GM06990 (cell line): ENCODE measurements at regions not wholly inside any gene's neighbourhood (a gene's known extent, or its start where the extent isn't known, plus 50 kb on each side); places are given as distances from the start of the nearest gene placed in this dataset.

Experiments used
- DNase-seq: peaks from one replicate; pipeline ENCODE4 v3.0.0-alpha.2; 2011; ENCODE audit not compliant: insufficient read length; ENCODE audit errors: extremely low read depth
- H3K27me3 ChIP-seq: replicated peaks from 2 replicates; pipeline ENCODE4 v1.6.0; 2011; ENCODE audit warnings: low read length; ENCODE audit not compliant: control insufficient read depth, insufficient read depth
- H3K36me3 ChIP-seq: 2 replicates; pipeline ENCODE4 v1.5.1; 2011; ENCODE audit warnings: low read length; ENCODE audit not compliant: control insufficient read depth, insufficient read depth
- H3K4me3 ChIP-seq: replicated peaks from 2 replicates; pipeline ENCODE4 v1.5.1; 2011; ENCODE audit warnings: low read depth, mild to moderate bottlenecking, control low read depth, low read length
- TF ChIP-seq, protein P1 (sequence below): IDR thresholded peaks from 2 replicates; pipeline ENCODE4 v1.5.1; 2011; ENCODE audit warnings: low read length, control low read depth, mild to moderate bottlenecking, inconsistent platforms; ENCODE audit not compliant: insufficient read depth, poor library complexity, severe bottlenecking

DNA sequence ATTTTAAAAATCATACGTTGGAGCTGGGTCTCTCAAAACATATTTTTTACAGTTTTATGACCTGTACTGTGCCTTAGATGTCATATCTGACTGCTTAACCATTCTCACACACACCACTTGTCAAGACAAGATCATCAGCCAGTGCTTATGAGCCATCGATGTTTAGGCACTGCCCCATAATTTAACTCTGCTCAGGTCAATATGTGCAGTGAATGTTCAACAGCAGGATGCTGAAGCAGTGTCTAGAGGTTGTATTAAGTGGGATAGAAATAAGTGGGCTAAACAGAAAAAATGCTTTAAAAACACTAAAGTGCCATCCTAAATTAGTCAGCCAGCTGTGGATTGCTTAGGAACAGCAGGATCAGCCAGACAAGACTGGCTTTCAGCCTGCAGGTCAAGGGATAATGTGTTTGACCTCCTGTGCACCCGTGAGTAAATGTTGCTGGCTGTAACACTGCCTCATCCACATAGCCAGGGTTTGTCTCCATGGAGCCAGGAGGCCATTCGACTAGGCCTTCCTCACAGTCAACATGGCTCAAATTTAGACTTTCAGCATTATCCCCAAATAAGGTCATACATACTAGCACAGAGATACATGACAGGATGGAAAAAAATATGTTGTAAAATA lies 139.0 kb upstream of the NXPH2 start:
- no peaks in the 10 kb centered on the region for H3K36me3 ChIP-seq
- no peak overlapping the region for H3K4me3 ChIP-seq
- TF ChIP-seq, protein P1, sequence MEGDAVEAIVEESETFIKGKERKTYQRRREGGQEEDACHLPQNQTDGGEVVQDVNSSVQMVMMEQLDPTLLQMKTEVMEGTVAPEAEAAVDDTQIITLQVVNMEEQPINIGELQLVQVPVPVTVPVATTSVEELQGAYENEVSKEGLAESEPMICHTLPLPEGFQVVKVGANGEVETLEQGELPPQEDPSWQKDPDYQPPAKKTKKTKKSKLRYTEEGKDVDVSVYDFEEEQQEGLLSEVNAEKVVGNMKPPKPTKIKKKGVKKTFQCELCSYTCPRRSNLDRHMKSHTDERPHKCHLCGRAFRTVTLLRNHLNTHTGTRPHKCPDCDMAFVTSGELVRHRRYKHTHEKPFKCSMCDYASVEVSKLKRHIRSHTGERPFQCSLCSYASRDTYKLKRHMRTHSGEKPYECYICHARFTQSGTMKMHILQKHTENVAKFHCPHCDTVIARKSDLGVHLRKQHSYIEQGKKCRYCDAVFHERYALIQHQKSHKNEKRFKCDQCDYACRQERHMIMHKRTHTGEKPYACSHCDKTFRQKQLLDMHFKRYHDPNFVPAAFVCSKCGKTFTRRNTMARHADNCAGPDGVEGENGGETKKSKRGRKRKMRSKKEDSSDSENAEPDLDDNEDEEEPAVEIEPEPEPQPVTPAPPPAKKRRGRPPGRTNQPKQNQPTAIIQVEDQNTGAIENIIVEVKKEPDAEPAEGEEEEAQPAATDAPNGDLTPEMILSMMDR, result no peak
- DNase-seq, result no peak
- H3K27me3 ChIP-seq, result no peaks in the 10 kb centered on the region

DNA sequence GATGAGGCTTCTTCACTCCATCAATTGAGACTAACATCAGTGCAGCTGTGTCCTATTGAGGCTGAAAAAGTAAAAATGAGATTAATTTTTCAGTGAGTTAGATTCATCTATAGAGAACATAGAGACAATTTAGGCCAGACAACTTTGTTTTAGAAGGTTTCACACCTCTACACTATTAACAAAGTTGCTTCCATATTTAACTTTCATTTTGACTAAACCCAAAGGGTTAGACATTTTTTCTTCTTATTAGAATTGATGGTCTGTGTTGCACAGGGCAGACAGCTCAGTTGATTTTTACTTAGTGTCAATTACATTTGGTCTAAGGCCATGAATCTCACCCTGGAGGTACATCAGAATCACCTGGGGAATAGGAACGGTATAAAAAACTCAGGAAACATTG lies 130.2 kb upstream of the NXPH2 start:
- H3K4me3 ChIP-seq, result no peak overlapping the region
- no peak for DNase-seq
- no peaks in the 10 kb centered on the region for H3K27me3 ChIP-seq
- no peaks in the 10 kb centered on the region for H3K36me3 ChIP-seq
- TF ChIP-seq, protein P1, result no peak

DNA sequence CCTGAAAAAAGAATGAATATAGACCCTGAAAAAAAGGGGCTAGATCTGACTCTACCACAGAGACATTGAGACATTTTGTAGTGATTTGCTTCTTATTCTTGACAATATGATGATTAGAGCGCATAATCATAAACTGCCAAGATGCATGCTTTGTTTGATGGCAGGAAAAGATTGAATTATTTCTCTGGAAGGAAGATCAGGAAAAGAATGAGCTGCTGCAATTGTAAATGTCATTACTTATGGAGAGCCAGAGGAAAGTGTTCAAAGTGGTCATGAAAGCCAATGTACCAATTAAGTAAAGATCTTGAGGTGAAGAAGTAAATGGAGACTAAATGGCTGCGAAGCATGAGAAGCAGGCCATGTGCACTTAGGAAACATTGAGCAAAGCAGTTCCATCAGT lies 126.4 kb upstream of the NXPH2 start:
- Histone ChIP-seq H3K4me3 (no peak overlapping the region), H3K27me3 (no peaks in the 10 kb centered on the region), H3K36me3 (no peaks in the 10 kb centered on the region)
- TF ChIP-seq, protein P1, result no peak
- DNase-seq, result no peak

DNA sequence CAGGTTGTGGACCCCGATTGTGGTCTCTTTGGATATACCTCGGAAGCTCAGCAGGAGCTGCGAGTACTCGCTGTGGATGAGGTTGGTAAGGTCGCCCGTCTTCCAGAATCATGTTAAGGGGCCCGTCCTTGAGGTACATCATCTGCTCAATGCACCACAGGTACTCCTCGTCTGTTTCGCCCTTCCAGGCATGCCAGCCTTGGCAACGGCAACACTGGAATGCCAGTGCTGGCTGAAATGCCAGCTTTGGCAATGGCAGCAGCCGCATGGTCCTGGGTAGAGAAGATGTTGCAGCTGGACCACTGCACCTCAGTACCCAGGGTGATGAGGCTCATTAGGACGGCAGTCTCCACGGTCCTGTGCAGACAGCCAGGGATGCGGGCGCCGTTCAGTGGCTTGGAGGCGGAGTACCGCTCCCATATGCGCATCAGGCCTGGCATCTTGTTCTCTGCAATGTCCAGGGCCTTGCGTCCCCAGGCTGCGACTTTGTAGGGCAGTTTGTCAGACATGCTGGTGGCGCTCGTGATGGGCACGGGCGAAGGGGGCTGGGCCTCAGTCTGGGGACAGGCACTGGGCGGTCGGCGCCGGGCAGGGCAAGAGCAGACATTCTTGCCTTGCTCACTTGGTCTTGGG lies 122.2 kb upstream of the NXPH2 start:
- no peaks in the 10 kb centered on the region for H3K36me3 ChIP-seq
- TF ChIP-seq, protein P1, result no peak
- H3K27me3 ChIP-seq, result no peaks in the 10 kb centered on the region
- no peak overlapping the region for H3K4me3 ChIP-seq
- no peak for DNase-seq

DNA sequence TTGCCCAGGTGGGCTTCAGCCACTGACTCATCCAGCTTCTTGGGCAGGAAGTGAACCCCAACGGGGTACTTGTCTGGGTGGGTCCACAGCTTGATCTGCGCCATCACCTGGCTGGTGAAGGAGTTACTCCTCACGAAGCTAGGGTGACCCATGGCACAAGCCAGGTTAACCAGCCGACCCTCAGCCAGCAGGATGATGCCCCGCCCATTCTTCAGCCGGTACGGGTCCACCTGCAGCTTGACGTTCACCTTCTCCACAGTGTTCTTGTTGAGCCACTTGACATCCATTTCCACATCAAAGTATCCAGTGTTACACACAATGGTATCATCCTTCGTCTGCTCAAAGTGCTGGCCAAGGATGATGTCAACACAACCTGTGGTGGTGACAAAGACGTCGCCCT lies 121.3 kb upstream of the NXPH2 start:
- H3K27me3 ChIP-seq, result no peaks in the 10 kb centered on the region
- H3K4me3 ChIP-seq, result no peak overlapping the region
- TF ChIP-seq, protein P1, result no peak
- no peak for DNase-seq
- no peaks in the 10 kb centered on the region for H3K36me3 ChIP-seq

DNA sequence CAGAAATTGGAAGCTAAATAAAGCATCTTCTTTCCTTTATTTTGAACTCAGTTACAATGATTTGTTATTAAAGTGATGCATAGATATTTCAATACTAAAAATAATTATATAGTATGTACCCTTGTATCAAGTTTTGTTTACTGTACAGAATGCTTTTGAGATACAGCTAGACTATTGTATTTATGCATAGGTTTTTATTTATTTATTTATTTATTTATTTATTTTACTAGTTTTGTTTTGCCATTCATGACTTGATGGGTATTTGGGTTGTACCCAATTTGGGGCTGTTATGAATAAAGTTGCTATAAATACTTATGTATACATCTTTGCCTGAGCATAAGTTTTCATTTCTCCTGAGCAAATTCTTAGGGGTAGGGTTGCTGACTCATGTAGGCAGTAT lies 118.7 kb upstream of the NXPH2 start:
- DNase-seq, result no peak
- H3K4me3 ChIP-seq, result no peak overlapping the region
- no peaks in the 10 kb centered on the region for H3K27me3 ChIP-seq
- no peaks in the 10 kb centered on the region for H3K36me3 ChIP-seq
- TF ChIP-seq, protein P1, result no peak
